ENCODE measurements at regions not wholly inside any gene's neighbourhood (a gene's known extent, or its start where the extent isn't known, plus 50 kb on each side); places are given as distances from the start of the nearest gene placed in this dataset.

DNA sequence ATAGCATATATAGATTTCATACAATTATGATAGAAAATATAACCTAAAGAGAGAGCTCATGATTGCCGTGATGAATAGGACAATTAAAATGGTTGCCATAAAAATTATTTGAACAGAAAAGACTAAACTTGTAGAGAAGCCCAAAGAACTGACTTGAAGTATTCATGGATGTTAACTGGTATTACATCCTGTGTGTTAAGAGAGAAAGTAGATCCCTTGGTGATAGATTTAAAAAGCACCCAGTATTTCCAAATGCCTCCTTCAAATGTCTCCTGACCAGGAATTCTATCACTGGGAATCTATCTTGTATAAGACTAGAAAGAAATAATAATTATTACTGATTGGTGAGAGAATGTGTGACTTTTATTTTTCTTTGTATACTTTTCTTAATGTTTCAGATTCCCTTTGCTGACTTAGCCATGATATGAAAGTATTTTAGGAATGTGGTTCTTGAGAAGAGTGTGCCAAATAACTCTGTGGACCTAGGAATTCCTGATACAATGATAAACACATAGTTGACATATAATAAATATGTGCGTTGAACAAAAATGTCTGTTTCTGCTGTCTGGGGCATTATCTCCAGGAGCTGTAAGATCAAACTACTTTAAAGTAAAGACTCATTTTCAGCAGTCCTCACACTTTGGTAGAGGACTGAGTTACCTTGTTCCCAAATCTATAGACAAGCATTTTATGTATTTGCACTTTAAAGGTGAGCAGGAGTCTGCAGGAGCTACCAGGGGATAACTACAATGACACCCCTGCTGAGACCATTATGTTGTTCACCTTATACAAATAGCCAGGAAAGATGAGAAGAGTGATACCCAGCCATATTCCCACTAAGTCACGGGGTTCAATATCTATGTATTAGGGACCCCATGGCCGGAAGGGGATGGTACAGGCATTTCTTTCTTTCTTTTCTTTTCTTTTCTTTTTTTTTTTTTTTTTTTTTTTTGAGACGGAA, 211.1 kb upstream of the TLE4 start:
- no peak overlapping the region for H3K4me3 ChIP-seq (ENCODE audit: low read depth, low read length)
- no peak for DNase-seq (ENCODE audit: low read depth)
- TF ChIP-seq, protein P1, sequence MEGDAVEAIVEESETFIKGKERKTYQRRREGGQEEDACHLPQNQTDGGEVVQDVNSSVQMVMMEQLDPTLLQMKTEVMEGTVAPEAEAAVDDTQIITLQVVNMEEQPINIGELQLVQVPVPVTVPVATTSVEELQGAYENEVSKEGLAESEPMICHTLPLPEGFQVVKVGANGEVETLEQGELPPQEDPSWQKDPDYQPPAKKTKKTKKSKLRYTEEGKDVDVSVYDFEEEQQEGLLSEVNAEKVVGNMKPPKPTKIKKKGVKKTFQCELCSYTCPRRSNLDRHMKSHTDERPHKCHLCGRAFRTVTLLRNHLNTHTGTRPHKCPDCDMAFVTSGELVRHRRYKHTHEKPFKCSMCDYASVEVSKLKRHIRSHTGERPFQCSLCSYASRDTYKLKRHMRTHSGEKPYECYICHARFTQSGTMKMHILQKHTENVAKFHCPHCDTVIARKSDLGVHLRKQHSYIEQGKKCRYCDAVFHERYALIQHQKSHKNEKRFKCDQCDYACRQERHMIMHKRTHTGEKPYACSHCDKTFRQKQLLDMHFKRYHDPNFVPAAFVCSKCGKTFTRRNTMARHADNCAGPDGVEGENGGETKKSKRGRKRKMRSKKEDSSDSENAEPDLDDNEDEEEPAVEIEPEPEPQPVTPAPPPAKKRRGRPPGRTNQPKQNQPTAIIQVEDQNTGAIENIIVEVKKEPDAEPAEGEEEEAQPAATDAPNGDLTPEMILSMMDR (IDR thresholded peaks at IDR 0.05; ENCODE audit: insufficient read depth, low read length, poor library complexity, severe bottlenecking) = no peak
- no peaks in the 10 kb centered on the region for H3K27me3 ChIP-seq (ENCODE audit: control insufficient read depth, insufficient read depth, low read length)
- no peaks in the 10 kb centered on the region for H3K36me3 ChIP-seq (ENCODE audit: control insufficient read depth, insufficient read depth, low read length)

DNA sequence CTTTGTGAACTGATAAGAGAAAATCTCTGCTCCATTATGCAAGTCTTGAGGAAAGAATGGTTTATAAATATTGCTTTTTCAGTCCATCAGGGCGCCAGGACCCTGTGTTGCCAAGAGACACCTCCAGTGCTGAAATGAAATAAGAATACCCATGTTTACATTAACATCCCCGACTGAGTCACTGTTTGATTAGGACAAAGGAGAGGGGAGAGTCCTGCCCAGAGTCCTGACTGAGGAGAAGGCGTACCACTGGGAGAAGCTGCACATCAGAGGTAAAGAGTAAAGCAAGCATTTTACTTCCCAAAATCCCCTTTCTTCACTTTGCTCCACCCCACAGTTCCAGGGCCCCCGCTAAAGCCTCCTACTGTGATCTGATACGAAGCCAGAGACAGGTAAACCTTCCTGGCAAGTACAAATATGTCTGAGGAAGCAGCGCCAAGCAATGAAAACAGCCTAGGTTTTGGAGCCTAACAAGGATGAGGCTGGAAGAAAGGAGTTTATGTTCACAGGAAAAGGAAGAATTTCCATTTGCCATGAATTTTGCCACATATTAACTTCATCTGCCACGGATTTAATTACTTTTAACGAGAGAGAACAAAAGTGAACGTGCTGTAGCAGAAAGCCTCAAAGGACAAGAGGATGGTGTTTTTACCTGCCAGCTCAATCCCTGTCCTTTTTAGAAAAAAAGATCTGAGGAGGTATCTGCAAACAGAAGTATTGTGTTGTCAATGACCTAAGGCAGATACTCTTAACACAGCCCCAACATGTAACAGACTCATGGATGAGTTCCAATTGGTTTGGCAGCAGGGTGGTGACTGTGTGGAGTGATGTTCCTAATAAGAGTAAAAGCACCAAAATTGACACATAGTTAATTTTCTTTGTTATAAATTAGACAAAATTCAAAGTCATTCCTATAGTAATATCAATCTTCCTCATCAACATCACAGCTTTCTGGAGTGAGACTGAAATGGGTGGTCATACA, 209.4 kb upstream of the TLE4 start:
- TF ChIP-seq, protein P1 (IDR thresholded peaks at IDR 0.05; ENCODE audit: insufficient read depth, low read length, poor library complexity, severe bottlenecking) = no peak
- Histone ChIP-seq H3K27me3 (ENCODE audit: control insufficient read depth, insufficient read depth, low read length) (no peaks in the 10 kb centered on the region), H3K36me3 (ENCODE audit: control insufficient read depth, insufficient read depth, low read length) (no peaks in the 10 kb centered on the region), H3K4me3 (ENCODE audit: low read depth, low read length) (no peak overlapping the region)
- DNase-seq (ENCODE audit: low read depth) = no peak

DNA sequence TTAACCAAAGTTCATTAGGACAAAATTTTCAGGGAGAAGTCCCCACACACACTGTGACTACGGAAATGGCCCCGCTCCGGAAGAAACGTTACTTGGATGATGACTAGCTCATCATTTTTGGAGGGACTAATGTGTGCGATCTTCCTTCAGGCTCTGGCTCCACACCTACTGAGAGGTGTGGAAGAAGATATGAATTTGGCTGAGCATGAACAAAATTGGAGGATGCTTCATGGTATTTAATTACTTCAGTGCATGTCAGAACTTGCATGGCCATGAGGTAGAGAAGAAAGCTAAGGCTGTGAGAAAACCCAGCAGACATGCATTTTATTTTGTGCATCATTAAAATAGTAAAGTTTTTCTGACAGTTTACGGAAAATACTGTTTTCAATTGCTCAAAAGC, 202.1 kb upstream of the TLE4 start:
- H3K36me3 ChIP-seq (ENCODE audit: control insufficient read depth, insufficient read depth, low read length) = no peaks in the 10 kb centered on the region
- TF ChIP-seq, protein P1 (IDR thresholded peaks at IDR 0.05; ENCODE audit: insufficient read depth, low read length, poor library complexity, severe bottlenecking) = no peak
- no peaks in the 10 kb centered on the region for H3K27me3 ChIP-seq (ENCODE audit: control insufficient read depth, insufficient read depth, low read length)
- DNase-seq (ENCODE audit: low read depth) = no peak
- no peak overlapping the region for H3K4me3 ChIP-seq (ENCODE audit: low read depth, low read length)

DNA sequence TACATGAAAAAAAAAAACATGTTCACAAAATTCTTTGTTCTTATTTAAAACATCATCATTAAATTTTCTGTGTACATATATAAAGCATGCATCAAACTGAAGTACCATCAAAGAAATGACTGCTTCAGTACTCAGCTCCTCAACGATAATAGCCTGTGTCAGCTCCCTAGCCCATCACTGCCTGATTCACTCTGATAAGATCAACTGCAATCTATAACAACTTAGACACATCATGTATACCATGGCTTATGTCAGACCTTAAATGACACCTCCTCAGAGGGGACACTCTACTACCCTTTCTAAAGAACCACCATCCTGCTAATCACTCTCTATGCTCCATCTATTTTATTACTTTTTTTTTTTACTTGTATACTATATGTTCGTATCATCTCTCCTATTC, 200.5 kb upstream of the TLE4 start:
- H3K27me3 ChIP-seq (ENCODE audit: control insufficient read depth, insufficient read depth, low read length) = no peaks in the 10 kb centered on the region
- DNase-seq (ENCODE audit: low read depth) = no peak
- H3K36me3 ChIP-seq (ENCODE audit: control insufficient read depth, insufficient read depth, low read length) = no peaks in the 10 kb centered on the region
- H3K4me3 ChIP-seq (ENCODE audit: low read depth, low read length) = no peak overlapping the region
- TF ChIP-seq, protein P1 (IDR thresholded peaks at IDR 0.05; ENCODE audit: insufficient read depth, low read length, poor library complexity, severe bottlenecking) = no peak

DNA sequence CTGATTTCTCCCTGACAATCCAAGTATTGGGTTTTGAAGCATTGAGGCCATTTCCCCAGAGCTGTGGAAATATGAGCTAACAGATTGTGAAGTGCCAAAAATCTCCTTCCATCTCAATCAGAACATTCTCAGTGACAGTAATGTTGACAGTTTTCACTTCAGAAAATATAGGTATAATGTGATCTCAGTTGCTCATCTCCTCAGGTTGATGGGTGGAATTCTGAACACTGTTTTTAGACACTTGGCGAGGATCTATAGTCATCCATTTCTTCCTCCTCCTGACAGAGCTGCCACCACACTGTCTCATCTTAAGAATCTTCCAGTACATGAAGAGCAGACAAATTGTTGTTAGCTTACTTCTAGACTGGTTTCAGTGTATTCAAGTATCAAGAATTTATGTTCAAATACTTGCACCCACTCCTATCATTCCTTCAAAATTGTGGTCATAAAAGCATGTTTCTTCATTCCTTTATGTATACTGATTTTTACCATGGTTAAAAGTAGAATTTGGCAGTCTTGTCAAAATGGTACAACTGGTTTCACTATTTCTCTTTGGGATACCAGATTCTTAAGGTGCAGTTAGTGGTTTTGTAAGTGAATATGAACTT, 199.7 kb upstream of the TLE4 start:
- TF ChIP-seq, protein P1 (IDR thresholded peaks at IDR 0.05; ENCODE audit: insufficient read depth, low read length, poor library complexity, severe bottlenecking) = no peak
- DNase-seq (ENCODE audit: low read depth) = no peak
- H3K4me3 ChIP-seq (ENCODE audit: low read depth, low read length) = no peak overlapping the region
- no peaks in the 10 kb centered on the region for H3K36me3 ChIP-seq (ENCODE audit: control insufficient read depth, insufficient read depth, low read length)
- H3K27me3 ChIP-seq (ENCODE audit: control insufficient read depth, insufficient read depth, low read length) = no peaks in the 10 kb centered on the region
